ENCODE measurements at regions not wholly inside any gene's neighbourhood (a gene's known extent, or its start where the extent isn't known, plus 50 kb on each side); places are given as distances from the start of the nearest gene placed in this dataset.
"Not testable (repeated sequence)": the region's sequence is repeated elsewhere in the genome, so short reads cannot be mapped to it uniquely, and the experiment has no call there.

GRCh38 chr1:182191381-182192115 lies 130.0 kb upstream of the ZNF648 start:
- DNase-seq = no peak

DNA sequence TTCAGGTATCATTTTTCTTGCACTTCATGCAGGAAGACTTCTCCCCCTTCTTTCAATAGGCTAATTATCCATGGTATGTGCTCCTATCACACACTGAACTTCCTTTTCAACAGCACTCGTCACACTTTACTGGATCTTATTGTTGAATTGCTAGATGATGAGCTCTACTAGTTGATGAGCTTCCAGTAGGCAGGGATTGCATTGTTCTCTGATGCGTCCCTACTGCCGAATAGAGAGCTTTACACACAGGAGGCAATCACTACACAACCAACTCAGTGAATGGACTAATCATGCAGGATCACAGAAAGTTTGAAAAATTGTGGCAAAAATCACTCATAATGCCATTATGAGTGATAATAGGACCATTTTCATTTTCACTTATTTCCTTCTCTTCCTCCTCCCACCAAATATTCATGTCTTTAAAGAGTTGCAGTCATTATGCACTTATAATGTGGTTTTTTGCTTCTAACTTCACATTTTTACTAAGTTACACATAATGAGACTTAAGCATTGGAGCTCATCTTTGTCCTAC lies 128.1 kb upstream of the ZNF648 start:
- no peak for DNase-seq

DNA sequence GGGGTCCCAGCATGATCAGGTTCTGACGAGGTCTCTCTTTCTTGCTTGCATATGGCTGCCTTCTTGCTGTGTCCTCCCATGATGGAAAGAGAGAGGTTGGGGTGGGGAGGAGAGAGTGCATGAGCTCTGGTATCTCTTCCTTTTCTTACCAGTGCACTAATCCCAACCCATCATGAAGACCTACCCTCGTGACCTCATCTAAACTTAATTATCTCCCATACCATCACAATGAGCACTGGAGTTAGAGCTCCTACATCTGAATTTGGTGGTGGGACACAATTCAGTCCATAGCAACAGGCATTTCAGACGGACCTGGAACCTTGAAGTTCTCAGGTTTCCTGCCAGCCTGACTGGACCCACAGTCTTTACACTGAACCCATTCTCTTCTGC lies 125.2 kb upstream of the ZNF648 start:
- no peak for DNase-seq

DNA sequence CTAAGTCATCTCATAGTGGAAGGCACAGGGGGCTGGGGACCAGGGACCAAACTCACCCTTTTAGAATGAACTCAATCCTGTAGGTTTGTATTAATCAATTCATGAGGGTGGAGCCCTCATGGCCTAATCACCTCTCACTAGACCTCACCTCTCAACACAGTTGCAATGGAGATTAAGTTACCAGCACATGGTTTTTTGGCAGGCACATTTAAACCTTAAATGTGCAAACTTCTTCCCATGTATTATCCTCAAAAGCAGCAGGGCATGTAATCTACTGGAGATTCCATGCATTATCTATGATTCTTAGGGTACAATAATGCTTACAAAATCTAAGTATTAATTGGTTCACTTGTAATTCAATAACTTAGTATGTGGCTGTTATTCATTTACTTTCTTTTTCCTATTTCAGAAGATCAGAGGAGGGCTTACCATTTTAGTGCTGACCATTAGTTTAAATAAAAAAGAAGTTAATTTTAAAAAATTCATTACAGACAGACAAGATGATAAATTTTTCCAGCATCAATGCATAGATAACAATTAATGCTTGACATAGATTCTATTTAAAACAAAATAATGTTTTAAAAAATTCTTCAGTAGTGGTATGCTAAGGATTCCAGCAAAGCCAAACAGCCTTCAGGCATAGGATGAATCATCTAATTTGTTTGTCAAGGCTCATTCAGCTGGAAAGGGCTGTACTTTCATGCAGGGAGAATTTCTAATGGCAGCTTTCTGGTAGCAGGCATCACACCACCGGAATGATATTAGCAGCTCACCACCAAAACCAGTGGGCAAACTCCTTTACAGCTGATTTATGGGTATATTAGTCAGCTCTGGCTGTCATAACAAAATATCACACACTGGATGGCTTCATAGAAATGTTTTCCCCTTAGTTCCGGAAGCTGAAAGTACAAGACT lies 124.6 kb upstream of the ZNF648 start:
- DNase-seq = no peak

- no peak for DNase-seq
Observed at GRCh38 chr1:182185136-182185535, 123.6 kb upstream of the ZNF648 start.

DNA sequence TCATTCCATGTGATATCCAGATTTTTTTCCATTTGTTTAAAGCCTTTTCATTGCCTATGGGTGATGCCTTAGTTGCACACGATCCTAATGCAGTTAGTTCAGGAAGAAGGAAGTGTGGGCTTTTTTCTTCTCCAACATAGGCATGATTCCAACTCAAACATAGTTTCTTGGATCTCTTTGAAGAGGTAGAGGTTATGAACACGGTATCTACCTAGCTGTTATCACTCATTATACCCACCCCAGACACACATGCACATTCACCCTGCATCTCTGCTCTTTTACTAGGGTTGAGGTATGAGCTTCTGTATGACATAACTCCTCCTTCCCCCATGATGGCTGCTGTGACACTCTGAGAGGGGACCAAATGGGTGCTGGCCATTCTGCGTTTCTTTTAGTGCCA lies 122.1 kb upstream of the ZNF648 start:
- no peak for DNase-seq

DNA sequence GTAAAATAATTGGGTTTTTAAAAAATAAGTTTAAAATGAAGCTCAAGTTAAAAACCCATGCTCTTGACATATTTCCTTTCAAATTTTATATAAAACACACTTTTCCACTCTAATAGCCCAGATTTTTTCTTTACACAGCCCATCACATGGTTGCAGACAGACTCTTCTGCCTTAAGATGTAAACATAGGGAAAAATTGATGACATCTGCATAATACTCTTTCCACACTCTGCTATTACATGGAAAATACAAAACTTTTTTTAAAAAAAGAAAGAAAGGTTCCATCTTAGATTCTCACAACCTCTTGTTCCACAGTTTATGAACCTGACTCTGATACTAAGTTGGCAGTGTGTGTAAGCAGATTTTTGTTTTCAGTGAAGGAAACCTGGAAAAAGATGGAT lies 120.8 kb upstream of the ZNF648 start:
- no peak for DNase-seq

- no peak for DNase-seq
Observed at GRCh38 chr1:182181167-182181572, 119.7 kb upstream of the ZNF648 start.

- DNase-seq = peak; percentile 95
Observed at GRCh38 chr1:182175361-182175931, 113.9 kb upstream of the ZNF648 start.

DNA sequence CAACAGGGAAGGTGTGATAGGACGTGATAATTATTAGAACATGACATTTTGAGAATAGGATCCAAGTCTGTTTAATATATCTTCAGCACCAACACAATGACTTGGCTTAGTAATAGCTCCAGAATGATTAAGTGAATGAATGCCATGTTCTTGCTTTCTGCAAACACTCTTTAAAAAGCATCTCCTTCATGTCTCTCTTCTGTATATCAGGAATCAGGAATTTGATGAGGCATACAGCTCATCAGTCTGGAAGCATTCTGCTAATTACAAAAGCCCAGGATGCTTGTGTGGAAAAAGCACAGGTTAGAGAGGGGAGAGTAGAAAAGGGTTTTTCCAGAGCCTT lies 113.0 kb upstream of the ZNF648 start:
- no peak for DNase-seq

- no peak for DNase-seq
Observed at GRCh38 chr1:182173808-182174512, 112.4 kb upstream of the ZNF648 start.

GRCh38 chr1:182172699-182173098 lies 111.2 kb upstream of the ZNF648 start:
- no peak for DNase-seq

GRCh38 chr1:182170891-182171461 lies 109.5 kb upstream of the ZNF648 start:
- no peak for DNase-seq

DNA sequence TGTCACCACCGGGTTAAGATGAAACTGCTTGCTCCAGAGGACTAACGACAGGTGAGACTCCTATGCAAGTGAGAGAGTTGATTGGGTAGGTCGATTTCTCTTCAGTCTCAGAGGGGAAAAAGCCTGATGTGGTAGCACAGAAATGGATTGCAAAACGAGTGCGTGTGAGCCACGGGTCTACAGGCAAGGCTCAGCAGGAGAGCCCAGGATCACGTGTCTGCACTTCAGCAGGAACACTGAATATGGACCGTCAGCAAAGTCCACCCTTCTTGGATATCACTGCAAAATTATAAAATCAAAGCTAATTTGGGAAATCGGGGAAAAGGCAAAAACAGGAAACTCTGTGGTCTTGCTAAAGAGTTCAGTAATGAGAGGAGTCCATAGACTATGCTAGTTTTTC lies 107.7 kb upstream of the ZNF648 start:
- DNase-seq = no peak

DNA sequence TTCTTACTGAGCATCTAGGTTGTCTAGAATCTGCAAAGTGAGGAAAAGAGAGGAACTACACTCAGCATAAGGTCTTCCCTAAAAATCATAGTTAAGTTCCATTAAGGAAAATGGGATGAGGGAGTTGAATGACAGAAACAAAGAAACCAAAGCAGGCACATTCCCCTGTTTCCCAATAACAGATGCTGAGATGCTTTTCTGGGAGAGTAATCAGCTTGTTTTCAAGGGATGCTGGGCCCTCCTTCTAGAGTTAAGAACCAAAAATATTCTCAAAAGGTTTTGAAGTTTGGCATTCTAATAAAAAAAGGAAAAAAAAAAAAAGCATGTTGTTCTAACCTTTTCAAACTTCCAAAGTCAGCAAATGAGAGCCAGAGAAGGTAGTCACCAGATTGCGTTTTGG lies 105.2 kb upstream of the ZNF648 start:
- DNase-seq = no peak

DNA sequence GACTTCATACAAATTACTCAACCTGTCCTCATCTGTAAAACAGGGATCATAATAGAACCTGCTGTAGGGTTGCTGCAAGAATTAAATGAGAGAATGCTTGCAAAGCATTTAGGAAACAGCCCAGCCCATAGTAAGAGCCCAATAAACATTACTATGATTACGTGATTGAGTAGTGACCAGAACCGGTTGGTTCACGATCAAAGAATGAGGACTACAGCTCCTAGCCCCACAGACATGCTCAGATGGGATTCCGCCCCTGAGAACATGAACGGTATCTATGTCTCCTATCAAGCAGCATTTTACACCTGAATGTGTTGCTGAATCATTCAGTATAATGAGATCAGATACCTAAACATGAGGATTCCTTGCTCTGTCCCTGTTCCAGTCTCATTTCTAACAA lies 104.8 kb upstream of the ZNF648 start:
- no peak for DNase-seq

- DNase-seq = no peak
Observed at GRCh38 chr1:182164273-182164672, 102.8 kb upstream of the ZNF648 start.

- DNase-seq = no peak
Observed at GRCh38 chr1:182163821-182164223, 102.3 kb upstream of the ZNF648 start.

DNA sequence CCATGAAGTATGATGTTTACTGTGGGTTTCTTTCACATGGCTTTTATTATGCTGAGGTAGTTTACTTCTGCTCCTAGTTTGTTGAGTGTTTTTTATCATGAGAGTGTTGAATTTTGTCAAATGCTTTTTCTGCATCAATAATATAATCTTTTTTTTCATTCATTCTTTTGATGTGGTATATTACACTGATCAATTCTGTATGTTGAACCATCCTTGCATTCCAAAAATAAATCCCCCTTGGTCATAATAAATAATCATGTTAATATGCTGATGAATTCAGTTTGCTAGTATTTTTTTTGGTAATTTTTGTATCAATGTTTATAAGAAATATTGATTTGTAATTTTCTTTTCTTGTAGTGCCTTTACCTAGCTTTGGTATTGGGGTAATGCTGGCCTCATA lies 97.9 kb upstream of the ZNF648 start:
- no peak for DNase-seq

- no peak for DNase-seq
Observed at GRCh38 chr1:182157187-182157586, 95.7 kb upstream of the ZNF648 start.

GRCh38 chr1:182154425-182154824 lies 92.9 kb upstream of the ZNF648 start:
- DNase-seq = not testable (repeated sequence)

GRCh38 chr1:182149411-182149965 lies 88.0 kb upstream of the ZNF648 start:
- DNase-seq = no peak
